K562 (cell line): ENCODE measurements at regions not wholly inside any gene's neighbourhood (a gene's known extent, or its start where the extent isn't known, plus 50 kb on each side); places are given as distances from the start of the nearest gene placed in this dataset.
"Not testable (repeated sequence)": the region's sequence is repeated elsewhere in the genome, so short reads cannot be mapped to it uniquely, and the experiment has no call there.

Experiments used
- ATAC-seq: fragments of 200-7000 bp; cut with Tn5 transposase; 3 replicates; pipeline ENCODE4 v1.9.1; 2020; ENCODE audit warnings: moderate library complexity
- BruUV-seq: library from RNA; stranded (reverse); fragments of 400-500 nt; replicated peaks from 2 replicates; lab custom pipeline; 2021; lab: Mats Ljungman, UMichigan
- CTCF ChIA-PET: fragments of 300-600 bp; formaldehyde crosslinking; extraction: SDS; loops from one replicate; lab custom pipeline; 2021; ENCODE audit warnings: low intra/inter-chr PET ratio; lab: Yijun Ruan, JAX
- POLR2A ChIA-PET: fragments of 300-600, 350-650 bp; sonication (Branson Sonifier 250); formaldehyde crosslinking; extraction: SDS; loops from one replicate; lab custom pipeline; 2021; ENCODE audit warnings: antibody characterized with exemption, inconsistent platforms; lab: Yijun Ruan, JAX
- DNase-seq, 4 experiments: peaks; one replicate each; pipeline versions ENCODE4 v3.0.0 to v3.0.0-alpha.2; 2011 to 2018; ENCODE audit warnings: low spot score in 3 of 4, mixed read lengths in 3 of 4; ENCODE audit errors: extremely low read depth in 1 of 4
- FAIRE-seq: peaks from 2 replicates; lab custom pipeline; 2011; peaks lifted over from hg19 to GRCh38; lab: Jason Lieb, UNC
- H2AFZ ChIP-seq: 2 replicates; pipeline ENCODE4 v1.6.0; 2011; ENCODE audit warnings: low read depth, low read length, control low read depth, inconsistent platforms
- H3K27ac ChIP-seq: fragments of 200-600 bp; 3 replicates; pipeline ENCODE4 v1.8.0; 2011; ENCODE audit warnings: low read depth, mild to moderate bottlenecking, control low read depth, inconsistent platforms, low read length, moderate library complexity, mixed read lengths; ENCODE audit errors: extremely low read depth
- H3K27me3 ChIP-seq, 2 experiments: fragments of 300-600 bp in 1 of 2; 2 replicates in 1 of 2; 3 replicates in 1 of 2; pipeline versions ENCODE4 v1.6.0 to v1.8.0; 2011; ENCODE audit warnings: inconsistent platforms in 2 of 2, low read length in 2 of 2, mild to moderate bottlenecking in 1 of 2, mixed read lengths in 1 of 2, moderate library complexity in 1 of 2; ENCODE audit not compliant: control insufficient read depth in 2 of 2, insufficient read depth in 2 of 2
- H3K36me3 ChIP-seq: fragments of 300-600 bp; 3 replicates; pipeline ENCODE4 v1.8.0; 2011; ENCODE audit warnings: mild to moderate bottlenecking, low read length, inconsistent platforms; ENCODE audit not compliant: control insufficient read depth, insufficient read depth
- H3K4me1 ChIP-seq, 2 experiments: fragments of 200-600 bp in 1 of 2; replicated peaks in 1 of 2; 2 replicates in 1 of 2; 3 replicates in 1 of 2; pipeline versions ENCODE4 v1.5.1 to v1.8.0; 2011; ENCODE audit warnings: inconsistent platforms in 2 of 2, low read length in 2 of 2, mild to moderate bottlenecking in 1 of 2, mixed read lengths in 1 of 2, moderate library complexity in 1 of 2; ENCODE audit not compliant: control insufficient read depth in 2 of 2, insufficient read depth in 2 of 2
- H3K4me2 ChIP-seq: 2 replicates; pipeline ENCODE4 v1.6.1; 2011; ENCODE audit warnings: low read length, control low read depth, inconsistent platforms, mixed read lengths; ENCODE audit not compliant: insufficient read depth
- H3K4me3 ChIP-seq: fragments of 200-600 bp; sonication (generic), shearing (Covaris generic); 2 replicates; pipeline ENCODE4 v1.5.1; 2016; ENCODE audit warnings: control low read depth, inconsistent platforms
- H3K79me2 ChIP-seq: fragments of 200-600 bp; 3 replicates; pipeline ENCODE4 v1.8.0; 2011; ENCODE audit warnings: low read length, inconsistent platforms; ENCODE audit not compliant: control insufficient read depth, insufficient read depth
- H3K9ac ChIP-seq, 2 experiments: 2 replicates each; pipeline versions ENCODE4 v1.6.0 to v1.6.1; 2011; ENCODE audit warnings: low read depth in 2 of 2, low read length in 2 of 2, control low read depth in 1 of 2, inconsistent platforms in 1 of 2, mild to moderate bottlenecking in 1 of 2, mixed read lengths in 1 of 2; ENCODE audit not compliant: insufficient read depth in 1 of 2
- H3K9me1 ChIP-seq: one replicate; pipeline ENCODE4 v1.6.0; 2011; ENCODE audit warnings: inconsistent platforms, mild to moderate bottlenecking, low read length, moderate library complexity; ENCODE audit not compliant: control insufficient read depth, insufficient read depth
- H3K9me3 ChIP-seq: replicated peaks from 2 replicates; pipeline ENCODE4 v1.5.1; 2011; ENCODE audit warnings: low read depth, low read length, inconsistent platforms; ENCODE audit not compliant: control insufficient read depth, insufficient read depth
- H4K20me1 ChIP-seq: replicated peaks from 2 replicates; pipeline ENCODE4 v1.6.1; 2011; ENCODE audit warnings: low read length, inconsistent platforms, mixed read lengths; ENCODE audit not compliant: control insufficient read depth, insufficient read depth
- SRF ChIP-seq, 2 experiments: fragments of 250-450, 450-650 bp in 1 of 2; sonication (Bioruptor Pico) in 1 of 2; sonication (generic) in 1 of 2; formaldehyde crosslinking; IDR thresholded peaks; 2 replicates each; pipeline versions ENCODE4 v1.5.0 to v1.5.1; 2020 to 2022; ENCODE audit warnings: mild to moderate bottlenecking in 1 of 2, missing genetic modification reagents in 1 of 2
- TBL1XR1 ChIP-seq, 2 experiments: IDR thresholded peaks; 2 replicates each; pipeline ENCODE4 v1.6.1; 2012; ENCODE audit warnings: improper control_type of control experiment in 2 of 2, low read length in 2 of 2, mild to moderate bottlenecking in 1 of 2
- WGBS: fragments of 100-300 bp; shearing (Covaris generic); methylation state at CpG from one replicate; pipeline ENCODE4 v1.1.6; 2016; ENCODE audit warnings: low coverage, mixed read lengths; ENCODE audit not compliant: insufficient coverage; ENCODE audit errors: missing lambda C conversion rate; 5-methylcytosine and 5-hydroxymethylcytosine counted together
- in situ Hi-C: fragments of 300-500 bp; cut with MboI; formaldehyde crosslinking; loops from 4 replicates; pipeline ENCODE4 v1.15.0; 2018; ENCODE audit warnings: inconsistent platforms, mixed read lengths
- intact Hi-C: fragments of 100-400 bp; cut with micrococcal nuclease; formaldehyde crosslinking; loops from 2 replicates; pipeline ENCODE4 v1.14.2; 2022
- TF ChIP-seq, protein P1 (sequence below): sonication (generic); formaldehyde crosslinking; IDR thresholded peaks from 2 replicates; pipeline ENCODE4 v1.8.1; 2022; ENCODE audit warnings: missing genetic modification reagents
- TF ChIP-seq, protein P2 (sequence below), 2 experiments: fragments of 450-650 bp in 1 of 2; sonication (generic) in 1 of 2; formaldehyde crosslinking; conservative IDR thresholded peaks; 2 replicates each; pipeline versions ENCODE4 v1.4.0 to v1.8.1; 2020 to 2022; ENCODE audit warnings: mild to moderate bottlenecking in 1 of 2, missing genetic modification reagents in 1 of 2

DNA sequence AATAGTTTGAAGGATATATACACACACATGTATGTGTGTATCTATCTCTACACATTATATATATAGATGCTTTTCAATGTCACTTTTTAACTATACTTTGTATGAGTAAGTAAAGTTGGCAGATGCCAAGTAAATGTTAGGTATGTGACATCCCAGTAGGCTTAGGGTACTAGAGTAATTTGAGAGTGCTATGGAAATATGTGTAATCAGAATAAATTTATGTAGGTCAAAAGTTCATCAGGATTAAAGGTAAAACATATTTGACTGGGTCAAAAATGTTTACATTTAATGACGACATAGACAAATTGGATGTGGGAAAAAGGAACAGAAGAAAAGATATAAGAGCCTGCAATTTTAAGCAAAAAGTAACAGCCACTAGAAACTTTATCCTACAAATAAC is 588.8 kb downstream of the ANKRD50 start (continued):
- TF ChIP-seq, protein P1, sequence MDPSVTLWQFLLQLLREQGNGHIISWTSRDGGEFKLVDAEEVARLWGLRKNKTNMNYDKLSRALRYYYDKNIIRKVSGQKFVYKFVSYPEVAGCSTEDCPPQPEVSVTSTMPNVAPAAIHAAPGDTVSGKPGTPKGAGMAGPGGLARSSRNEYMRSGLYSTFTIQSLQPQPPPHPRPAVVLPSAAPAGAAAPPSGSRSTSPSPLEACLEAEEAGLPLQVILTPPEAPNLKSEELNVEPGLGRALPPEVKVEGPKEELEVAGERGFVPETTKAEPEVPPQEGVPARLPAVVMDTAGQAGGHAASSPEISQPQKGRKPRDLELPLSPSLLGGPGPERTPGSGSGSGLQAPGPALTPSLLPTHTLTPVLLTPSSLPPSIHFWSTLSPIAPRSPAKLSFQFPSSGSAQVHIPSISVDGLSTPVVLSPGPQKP (CRISPR knock-in tag), result no peak
- TF ChIP-seq, protein P2, sequence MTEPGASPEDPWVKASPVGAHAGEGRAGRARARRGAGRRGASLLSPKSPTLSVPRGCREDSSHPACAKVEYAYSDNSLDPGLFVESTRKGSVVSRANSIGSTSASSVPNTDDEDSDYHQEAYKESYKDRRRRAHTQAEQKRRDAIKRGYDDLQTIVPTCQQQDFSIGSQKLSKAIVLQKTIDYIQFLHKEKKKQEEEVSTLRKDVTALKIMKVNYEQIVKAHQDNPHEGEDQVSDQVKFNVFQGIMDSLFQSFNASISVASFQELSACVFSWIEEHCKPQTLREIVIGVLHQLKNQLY (CRISPR knock-in tag; conservative IDR thresholded peaks at IDR 0.05), result no peak
- no peak for TF ChIP-seq SRF (CRISPR knock-in tag; IDR thresholded peaks at IDR 0.05)
- no peak for TF ChIP-seq TBL1XR1 (IDR thresholded peaks at IDR 0.05; ENCODE audit: low read length in 2 of 2)
- TF ChIP-seq, all 486 proteins: peak for 0

DNA sequence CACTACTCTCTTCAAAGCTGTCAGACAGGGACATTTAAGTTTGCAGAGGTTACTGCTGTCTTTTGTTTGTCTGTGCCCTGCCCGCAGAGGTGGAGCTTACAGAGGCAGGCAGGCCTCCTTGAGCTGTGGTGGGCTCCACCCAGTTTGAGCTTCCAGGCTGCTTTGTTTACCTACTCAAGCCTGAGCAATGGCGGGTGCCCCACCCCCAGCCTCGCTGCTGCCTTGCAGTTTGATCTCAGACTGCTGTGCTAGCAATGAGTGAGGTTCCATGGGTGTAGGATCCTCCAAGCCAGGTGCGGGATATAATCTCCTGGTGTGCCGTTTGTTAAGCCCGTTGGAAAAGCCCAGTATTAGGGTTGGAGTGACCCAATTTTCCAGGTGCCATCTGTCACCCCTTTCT is 581.2 kb downstream of the ANKRD50 start:
- H3K9ac ChIP-seq, H3K27me3 ChIP-seq, H3K4me3 ChIP-seq, in situ Hi-C loops, DNase-seq, FAIRE-seq, H4K20me1 ChIP-seq, H3K36me3 ChIP-seq, H3K9me1 ChIP-seq, intact Hi-C loops, H3K4me2 ChIP-seq, H3K27ac ChIP-seq, H3K79me2 ChIP-seq, H2AFZ ChIP-seq, H3K4me1 ChIP-seq, ATAC-seq, CTCF ChIA-PET, H3K9me3 ChIP-seq, BruUV-seq: not testable (repeated sequence)
- 0% methylated on average over 6 of the region's 6 CpGs for WGBS
- POLR2A ChIA-PET, result interaction anchor here (0.5 kb wide), 1 partner anchor 1147 kb away, joined by 3 read pairs; no protein-coding TSS in a partner anchor
